HepG2 (cell line): ENCODE measurements at regions not wholly inside any gene's neighbourhood (a gene's known extent, or its start where the extent isn't known, plus 50 kb on each side); places are given as distances from the start of the nearest gene placed in this dataset.
A peak's percentile ranks its signal among the peaks of the same experiment; 100 is the strongest.

ENCODE experiments used
- ARID5B ChIP-seq: IDR thresholded peaks from 2 replicates; pipeline ENCODE4 v1.4.0; 2020; ENCODE audit warnings: mild to moderate bottlenecking, missing genetic modification reagents
- FOXO4 ChIP-seq: sonication (generic); formaldehyde crosslinking; conservative IDR thresholded peaks from 2 replicates; pipeline ENCODE4 v1.8.1; 2023; ENCODE audit warnings: missing genetic modification reagents
- GATAD2A ChIP-seq: IDR thresholded peaks from 2 replicates; pipeline ENCODE4 v1.6.1; 2016
- HHEX ChIP-seq: IDR thresholded peaks from 2 replicates; pipeline ENCODE4 v1.6.1; 2016; ENCODE audit warnings: control low read depth
- JARID2 ChIP-seq: sonication (generic); formaldehyde crosslinking; IDR thresholded peaks from 2 replicates; pipeline ENCODE4 v1.8.1; 2023; ENCODE audit warnings: missing genetic modification reagents, inconsistent platforms; ENCODE audit not compliant: insufficient replicate concordance
- KDM6A ChIP-seq: IDR thresholded peaks from 2 replicates; pipeline ENCODE4 v1.6.1; 2016; ENCODE audit warnings: low read depth
- MYC ChIP-seq: sonication (generic); formaldehyde crosslinking; IDR thresholded peaks from 2 replicates; pipeline ENCODE4 v1.9.0; 2021; ENCODE audit warnings: missing genetic modification reagents, borderline replicate concordance
- PAXIP1 ChIP-seq: sonication (generic); formaldehyde crosslinking; conservative IDR thresholded peaks from 2 replicates; pipeline ENCODE4 v1.4.0; 2020; ENCODE audit warnings: mild to moderate bottlenecking, missing genetic modification reagents, moderate library complexity
- REST ChIP-seq, 2 experiments: IDR thresholded peaks; 2 replicates each; pipeline ENCODE4 v1.6.1; 2011 to 2012; ENCODE audit warnings: low read length in 2 of 2, borderline replicate concordance in 1 of 2, low read depth in 1 of 2, mild to moderate bottlenecking in 1 of 2, moderate library complexity in 1 of 2
- SIX4 ChIP-seq: sonication (generic); formaldehyde crosslinking; IDR thresholded peaks from 2 replicates; pipeline ENCODE4 v1.4.0; 2020; ENCODE audit warnings: missing genetic modification reagents
- ZNF501 ChIP-seq: sonication (generic); formaldehyde crosslinking; IDR thresholded peaks from 2 replicates; pipeline ENCODE4 v1.5.1; 2020; ENCODE audit warnings: mild to moderate bottlenecking, moderate library complexity, missing genetic modification reagents
- ZNF549 ChIP-seq: sonication (generic); formaldehyde crosslinking; IDR thresholded peaks from 2 replicates; pipeline ENCODE4 v1.5.0; 2020; ENCODE audit warnings: missing genetic modification reagents
- ZNF550 ChIP-seq: sonication (generic); formaldehyde crosslinking; IDR thresholded peaks from 2 replicates; pipeline ENCODE4 v1.4.0; 2020; ENCODE audit warnings: mild to moderate bottlenecking, missing genetic modification reagents, borderline replicate concordance

- TF ChIP-seq PAXIP1 (peak; percentile 82), GATAD2A (peak; percentile 87), SIX4 (0 out of 2 replicates have a peak, but pooled peaks have one; percentile 22), ZNF549 (no peak), MYC (CRISPR knock-in tag) (no peak), HHEX (CRISPR knock-in tag) (0 out of 2 replicates have a peak, but pooled peaks have one; percentile 43), JARID2 (CRISPR knock-in tag) (no peak), FOXO4 (CRISPR knock-in tag) (no peak), ARID5B (peak; percentile 90), ZNF501 (CRISPR knock-in tag) (peak; percentile 57; the same call in 1 of the 2 replicates), REST (IDR thresholded peaks at IDR 0.05; ENCODE audit: borderline replicate concordance in 1 of 2, low read depth in 1 of 2, low read length in 2 of 2) (no peak), ZNF550 (no peak), KDM6A (peak; percentile 55)
Measured at GRCh38 chr2:88321449-88322248, 130.8 kb downstream of the FOXI3 start (continued).
